ENCODE measurements at regions not wholly inside any gene's neighbourhood (a gene's known extent, or its start where the extent isn't known, plus 50 kb on each side); places are given as distances from the start of the nearest gene placed in this dataset.

DNA sequence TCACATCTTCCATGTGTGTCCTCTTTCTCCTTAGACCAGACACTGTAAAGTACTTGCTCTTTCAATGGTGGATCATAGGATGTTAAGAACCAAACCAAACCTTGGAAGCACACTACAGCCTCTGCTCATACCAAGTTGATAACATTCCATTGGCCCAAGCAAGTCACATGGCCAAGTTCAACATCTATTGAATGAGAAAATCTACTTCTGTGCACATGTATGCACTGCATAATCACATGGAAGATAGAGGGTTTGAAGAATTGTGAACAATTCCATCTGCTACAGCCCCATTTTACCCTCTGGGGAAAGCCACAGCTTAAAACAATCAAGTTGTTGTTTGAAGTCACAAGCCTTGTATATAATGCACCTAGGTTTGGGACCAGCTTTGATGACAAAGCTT lies 68.2 kb downstream of the MFAP3 start:
- no peak for FAIRE-seq
- DNase-seq (ENCODE audit: low spot score) = no peak

DNA sequence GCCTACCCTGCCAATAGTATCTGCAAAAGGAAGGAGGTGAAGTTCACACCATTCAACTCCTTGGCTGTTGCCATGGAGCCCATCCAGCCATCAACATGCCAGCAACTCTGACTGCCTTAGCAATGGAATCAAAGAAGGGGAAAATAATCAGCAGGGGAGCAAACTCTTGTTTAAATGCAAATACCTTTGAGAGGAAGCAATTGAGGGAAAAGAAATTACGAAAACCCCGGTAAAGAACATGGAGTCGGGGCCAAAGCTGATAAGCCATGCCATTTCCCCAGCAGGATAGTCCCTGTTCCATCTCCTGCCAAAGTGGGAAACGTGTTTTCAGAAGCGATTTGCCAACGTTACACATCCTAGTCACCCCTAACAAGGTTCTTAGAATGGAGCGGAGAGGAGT lies 69.0 kb downstream of the MFAP3 start:
- no peak for FAIRE-seq
- no peak for DNase-seq (ENCODE audit: low spot score)

- DNase-seq (ENCODE audit: low spot score) (no peak), FAIRE-seq (no peak)
Observed at GRCh38 chr5:154109416-154110106, 70.8 kb downstream of the MFAP3 start.

DNA sequence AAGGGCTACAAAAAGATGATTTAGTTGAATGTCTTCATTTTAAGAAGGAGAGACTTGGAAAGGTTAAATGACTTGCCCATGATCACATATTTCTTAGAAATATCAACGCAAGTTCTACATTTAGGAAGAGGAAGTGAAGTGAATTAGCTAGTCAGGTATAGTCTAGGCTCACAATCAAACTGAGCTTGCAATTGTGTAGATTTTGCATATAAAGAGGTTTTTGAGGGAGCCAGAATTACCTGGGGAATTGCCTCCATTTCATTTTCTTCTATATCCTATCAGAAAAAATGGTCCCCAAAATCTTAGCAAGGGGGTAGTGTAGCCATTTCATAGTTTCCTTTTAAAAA lies 71.3 kb downstream of the MFAP3 start:
- FAIRE-seq (no peak), DNase-seq (ENCODE audit: low spot score) (no peak)

DNA sequence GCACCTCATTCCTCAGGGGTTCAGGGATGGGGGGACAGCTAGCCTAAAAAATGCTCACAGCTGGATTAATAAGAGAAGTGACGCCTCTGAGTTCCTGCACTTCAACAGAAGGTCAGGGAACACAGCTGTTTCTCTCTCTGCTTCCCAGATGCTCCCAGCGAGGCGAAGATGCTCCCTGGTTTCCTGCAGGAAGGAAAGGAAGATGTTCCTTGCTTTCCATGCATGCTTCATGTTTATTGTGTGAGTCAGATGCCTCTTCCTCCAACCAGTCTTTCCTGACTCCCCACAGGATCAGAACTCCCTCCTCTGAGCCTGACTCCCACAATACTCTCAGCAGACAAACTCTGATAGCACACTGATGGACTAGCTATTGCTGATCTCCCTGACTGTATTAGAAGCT lies 71.9 kb downstream of the MFAP3 start:
- DNase-seq (ENCODE audit: low spot score) (no peak), FAIRE-seq (no peak)

GRCh38 chr5:154111214-154111613 lies 72.4 kb downstream of the MFAP3 start:
- no peak for DNase-seq (ENCODE audit: low spot score)
- no peak for FAIRE-seq

GRCh38 chr5:154112255-154112654 lies 73.5 kb downstream of the MFAP3 start:
- DNase-seq (ENCODE audit: low spot score) = no peak
- FAIRE-seq = no peak

- FAIRE-seq (no peak), DNase-seq (ENCODE audit: low spot score) (no peak)
Observed at GRCh38 chr5:154115291-154115690, 75.2 kb upstream of the GALNT10 start.

DNA sequence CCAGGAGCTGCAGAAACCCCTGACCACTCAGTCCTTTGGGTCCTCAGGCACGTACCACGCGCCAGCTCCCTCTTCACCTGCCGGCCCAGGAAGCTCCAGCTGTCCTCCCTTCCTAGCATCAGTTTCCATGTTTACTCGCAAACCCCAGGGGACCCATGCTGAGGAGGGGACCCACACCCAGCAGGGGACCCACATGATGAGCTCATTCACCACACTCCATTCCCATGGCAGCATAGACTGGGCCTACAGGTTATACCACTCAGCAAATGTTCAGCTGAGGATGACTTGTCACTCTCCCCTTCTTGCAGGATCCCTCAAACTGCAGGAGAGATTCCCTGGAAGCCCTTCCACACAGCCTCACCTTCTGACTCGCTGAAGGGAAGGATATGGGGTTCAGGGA lies 73.5 kb upstream of the GALNT10 start:
- FAIRE-seq = no peak
- DNase-seq (ENCODE audit: low spot score) = no peak

DNA sequence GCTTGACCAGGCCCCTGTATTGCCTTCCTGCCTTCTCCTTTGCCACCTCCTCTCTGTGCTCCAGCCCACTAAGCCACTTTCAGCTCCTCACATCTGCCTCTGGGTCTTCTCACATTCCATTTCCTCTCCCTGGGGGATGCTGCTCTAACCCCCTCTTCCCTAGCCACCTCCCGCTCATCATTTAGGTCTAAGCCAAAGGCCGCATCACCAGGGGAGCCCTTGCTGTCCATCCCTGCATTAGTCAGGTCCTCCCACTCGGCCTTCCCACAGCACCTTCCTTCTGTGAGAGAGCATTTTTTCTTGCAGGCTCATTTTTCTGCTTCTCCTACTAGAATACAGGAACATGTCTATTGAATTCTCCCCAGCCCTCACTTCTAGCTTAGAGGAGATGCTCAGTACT lies 72.6 kb upstream of the GALNT10 start:
- no peak for FAIRE-seq
- no peak for DNase-seq (ENCODE audit: low spot score)

DNA sequence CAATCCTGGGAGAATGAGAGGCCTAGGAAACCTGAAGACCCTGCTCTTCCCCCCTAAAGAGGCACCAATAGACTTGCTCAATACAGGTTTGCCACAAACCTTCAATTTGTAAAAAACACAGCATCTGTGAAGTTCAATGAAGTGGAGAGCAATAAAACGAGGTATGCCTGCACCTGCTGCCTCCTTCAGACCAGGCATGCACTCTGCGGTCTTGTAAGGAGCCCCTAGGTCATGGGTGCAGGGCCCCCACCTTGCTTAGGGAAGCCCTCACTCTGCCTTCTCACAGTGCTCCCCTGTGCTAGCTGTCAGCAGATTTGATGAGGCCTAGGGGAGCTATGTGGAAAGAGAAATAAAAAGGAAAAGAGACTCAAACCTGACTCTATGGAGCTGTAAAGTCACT lies 72.1 kb upstream of the GALNT10 start:
- DNase-seq (ENCODE audit: low spot score) (no peak), FAIRE-seq (no peak)

- DNase-seq (ENCODE audit: low spot score) (peak; percentile 31), FAIRE-seq (peak; percentile 84)
Observed at GRCh38 chr5:154118893-154119336, 71.6 kb upstream of the GALNT10 start.

- FAIRE-seq (no peak), DNase-seq (ENCODE audit: low spot score) (no peak)
Observed at GRCh38 chr5:154129013-154129412, 61.5 kb upstream of the GALNT10 start.

GRCh38 chr5:154129921-154130320 lies 60.6 kb upstream of the GALNT10 start:
- no peak for FAIRE-seq
- DNase-seq (ENCODE audit: low spot score) = no peak

DNA sequence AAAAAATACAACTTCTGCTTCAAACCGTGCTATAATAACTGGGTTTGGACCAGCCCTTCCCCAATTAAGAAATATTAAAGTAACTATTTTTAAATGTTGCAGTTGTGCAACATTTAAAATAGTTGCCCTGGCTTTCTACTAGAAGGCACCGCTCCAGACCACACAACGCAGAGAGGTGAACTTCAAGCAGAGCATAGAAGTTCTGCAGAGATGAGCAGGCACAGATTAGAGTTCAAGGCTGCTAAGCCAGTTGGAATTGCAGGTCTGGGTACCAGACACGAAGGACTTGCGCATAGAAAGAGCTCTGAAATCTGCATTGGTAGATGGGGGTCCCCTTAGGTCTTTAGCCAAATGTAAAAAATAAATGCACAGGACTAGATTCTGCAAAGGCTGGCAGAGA lies 58.7 kb upstream of the GALNT10 start:
- no peak for FAIRE-seq
- no peak for DNase-seq (ENCODE audit: low spot score)

GRCh38 chr5:154132718-154133307 lies 57.7 kb upstream of the GALNT10 start:
- FAIRE-seq (no peak), DNase-seq (ENCODE audit: low spot score) (no peak)

- DNase-seq (ENCODE audit: low spot score) = no peak
- no peak for FAIRE-seq
Observed at GRCh38 chr5:154133591-154133990, 56.9 kb upstream of the GALNT10 start.

GRCh38 chr5:154134499-154134898 lies 56.0 kb upstream of the GALNT10 start:
- DNase-seq (ENCODE audit: low spot score) = no peak
- no peak for FAIRE-seq

- peak; percentile 79 for FAIRE-seq
Observed at GRCh38 chr5:154135125-154135817, 55.3 kb upstream of the GALNT10 start.

GRCh38 chr5:154136141-154136540 lies 54.4 kb upstream of the GALNT10 start:
- DNase-seq (ENCODE audit: low spot score) = no peak
- no peak for FAIRE-seq

More at GRCh38 chr5:154135125-154135817, 55.3 kb upstream of the GALNT10 start:
- DNase-seq (ENCODE audit: low spot score) = no peak

GRCh38 chr5:154138701-154139100 lies 51.8 kb upstream of the GALNT10 start:
- FAIRE-seq (no peak), DNase-seq (ENCODE audit: low spot score) (no peak)

DNA sequence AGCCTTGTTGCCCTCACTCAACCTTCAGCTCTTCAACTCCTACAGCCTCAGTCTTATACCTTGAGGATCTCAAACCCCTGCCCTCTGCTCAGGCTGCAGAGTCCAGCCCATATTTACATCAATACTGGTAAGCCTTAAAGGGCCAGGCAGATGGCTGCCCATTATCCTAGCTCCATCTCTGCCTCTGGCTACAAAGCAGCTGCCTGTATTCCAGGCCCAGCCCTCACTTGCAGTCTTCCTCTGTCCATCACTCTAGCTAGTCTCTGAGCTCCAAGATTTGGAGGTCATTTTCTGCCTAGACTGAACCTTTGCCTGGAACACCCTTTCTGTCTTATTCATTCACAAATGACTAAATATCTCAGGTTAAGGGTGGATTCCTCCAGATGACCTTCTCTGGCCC lies 50.2 kb upstream of the GALNT10 start:
- FAIRE-seq = no peak
- DNase-seq (ENCODE audit: low spot score) = no peak
